ENCODE measurements at regions not wholly inside any gene's neighbourhood (a gene's known extent, or its start where the extent isn't known, plus 50 kb on each side); places are given as distances from the start of the nearest gene placed in this dataset.
A peak's percentile ranks its signal among the peaks of the same experiment; 100 is the strongest.

DNA sequence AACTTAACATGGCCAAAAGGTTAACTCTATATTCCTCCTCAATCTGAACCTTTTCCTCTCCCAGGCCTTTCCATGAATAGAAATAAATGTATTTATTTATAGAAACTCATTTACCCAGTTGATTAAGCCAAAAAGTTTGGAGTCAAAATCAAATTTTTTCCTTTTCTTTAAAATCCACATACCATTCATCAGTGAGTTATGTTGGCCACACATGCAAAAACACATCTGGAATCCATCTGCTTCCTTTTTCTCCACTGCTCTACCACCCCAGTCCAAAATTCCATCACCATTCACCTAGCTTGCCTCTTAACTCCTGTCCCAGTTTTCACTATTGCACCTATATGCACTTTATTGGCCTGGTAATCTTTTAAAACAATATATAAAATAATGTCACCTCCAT lies 62.4 kb upstream of the TMEM200A start:
- TF ChIP-seq POLR2A (IDR thresholded peaks at IDR 0.05) = no peak
- TF ChIP-seq, protein P1, sequence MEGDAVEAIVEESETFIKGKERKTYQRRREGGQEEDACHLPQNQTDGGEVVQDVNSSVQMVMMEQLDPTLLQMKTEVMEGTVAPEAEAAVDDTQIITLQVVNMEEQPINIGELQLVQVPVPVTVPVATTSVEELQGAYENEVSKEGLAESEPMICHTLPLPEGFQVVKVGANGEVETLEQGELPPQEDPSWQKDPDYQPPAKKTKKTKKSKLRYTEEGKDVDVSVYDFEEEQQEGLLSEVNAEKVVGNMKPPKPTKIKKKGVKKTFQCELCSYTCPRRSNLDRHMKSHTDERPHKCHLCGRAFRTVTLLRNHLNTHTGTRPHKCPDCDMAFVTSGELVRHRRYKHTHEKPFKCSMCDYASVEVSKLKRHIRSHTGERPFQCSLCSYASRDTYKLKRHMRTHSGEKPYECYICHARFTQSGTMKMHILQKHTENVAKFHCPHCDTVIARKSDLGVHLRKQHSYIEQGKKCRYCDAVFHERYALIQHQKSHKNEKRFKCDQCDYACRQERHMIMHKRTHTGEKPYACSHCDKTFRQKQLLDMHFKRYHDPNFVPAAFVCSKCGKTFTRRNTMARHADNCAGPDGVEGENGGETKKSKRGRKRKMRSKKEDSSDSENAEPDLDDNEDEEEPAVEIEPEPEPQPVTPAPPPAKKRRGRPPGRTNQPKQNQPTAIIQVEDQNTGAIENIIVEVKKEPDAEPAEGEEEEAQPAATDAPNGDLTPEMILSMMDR (IDR thresholded peaks at IDR 0.05) = no peak
- no peak overlapping the region for H3K27ac ChIP-seq
- no peaks in the 10 kb centered on the region for H3K36me3 ChIP-seq
- H3K4me3 ChIP-seq = no peak overlapping the region
- H3K4me1 ChIP-seq = peaks cover 0 to 7% (median 0%) of the 10 kb centered on the region in 4 donors
- ATAC-seq (no peak), DNase-seq (no peak)
- intact Hi-C loops (cut with DNase I) = no loop called here
- no peaks in the 10 kb centered on the region for H3K9me3 ChIP-seq
- no peaks in the 10 kb centered on the region for H3K27me3 ChIP-seq

DNA sequence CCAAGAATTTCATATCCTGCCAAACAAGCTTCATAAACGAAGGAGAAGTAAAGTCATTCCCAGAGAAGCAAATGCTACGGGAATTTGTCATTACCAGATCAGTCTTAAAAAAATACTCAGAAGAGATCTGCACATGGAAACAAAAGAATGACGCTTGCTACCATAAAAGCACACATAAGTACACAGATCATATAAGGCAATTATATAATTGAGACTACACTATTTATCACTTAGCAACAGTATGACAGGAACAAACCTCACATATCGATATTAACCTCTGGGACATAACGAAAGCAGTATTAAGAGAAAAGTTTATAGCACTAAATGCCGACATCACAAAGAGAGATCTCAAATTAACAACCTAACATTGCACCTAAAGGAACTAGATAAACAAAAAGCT lies 67.6 kb upstream of the TMEM200A start:
- ATAC-seq = no peak
- intact Hi-C loops (cut with DNase I) = no loop called here
- no peak for DNase-seq
- Histone ChIP-seq H3K9me3 (no peaks in the 10 kb centered on the region), H3K27me3 (no peaks in the 10 kb centered on the region), H3K27ac (no peak overlapping the region), H3K4me1 (no peaks in the 10 kb centered on the region), H3K4me3 (no peak overlapping the region), H3K36me3 (no peaks in the 10 kb centered on the region)
- no peak for TF ChIP-seq POLR2A (IDR thresholded peaks at IDR 0.05)
- TF ChIP-seq, protein P1 (IDR thresholded peaks at IDR 0.05) = no peak
- WGBS (ENCODE audit: insufficient coverage, low coverage, low lambda C conversion rate, missing lambda C conversion rate) = 73% methylated on average over 6 of the region's 6 CpGs

DNA sequence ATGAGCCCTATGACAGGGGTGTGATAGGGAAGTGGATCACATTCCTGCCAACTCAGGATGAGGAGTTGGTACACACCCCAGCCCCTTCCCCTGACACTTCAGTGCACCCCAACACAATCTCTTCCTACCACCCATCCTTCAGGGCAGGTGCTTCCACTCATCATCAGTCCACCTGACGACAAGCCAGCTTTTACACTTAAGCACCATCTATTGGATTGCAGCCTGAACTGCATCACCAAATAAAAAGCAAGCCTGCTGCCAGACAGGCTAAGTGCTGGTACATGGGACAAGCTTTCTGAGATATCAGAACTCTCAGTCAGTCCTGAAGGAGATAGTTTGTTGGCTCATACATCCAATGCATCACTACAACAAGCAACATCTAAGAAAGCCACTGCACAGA lies 69.0 kb upstream of the TMEM200A start:
- WGBS (ENCODE audit: insufficient coverage, low coverage, low lambda C conversion rate, missing lambda C conversion rate) = 60% methylated on average over 1 of the region's 1 CpG
- H3K4me1 ChIP-seq = no peaks in the 10 kb centered on the region
- H3K27me3 ChIP-seq = no peaks in the 10 kb centered on the region
- DNase-seq (no peak), ATAC-seq (no peak)
- TF ChIP-seq, protein P1 (IDR thresholded peaks at IDR 0.05) = no peak
- TF ChIP-seq POLR2A (IDR thresholded peaks at IDR 0.05) = no peak
- no peak overlapping the region for H3K4me3 ChIP-seq
- no peaks in the 10 kb centered on the region for H3K36me3 ChIP-seq
- H3K9me3 ChIP-seq = no peaks in the 10 kb centered on the region
- intact Hi-C loops (cut with DNase I) = no loop called here
- no peak overlapping the region for H3K27ac ChIP-seq

DNA sequence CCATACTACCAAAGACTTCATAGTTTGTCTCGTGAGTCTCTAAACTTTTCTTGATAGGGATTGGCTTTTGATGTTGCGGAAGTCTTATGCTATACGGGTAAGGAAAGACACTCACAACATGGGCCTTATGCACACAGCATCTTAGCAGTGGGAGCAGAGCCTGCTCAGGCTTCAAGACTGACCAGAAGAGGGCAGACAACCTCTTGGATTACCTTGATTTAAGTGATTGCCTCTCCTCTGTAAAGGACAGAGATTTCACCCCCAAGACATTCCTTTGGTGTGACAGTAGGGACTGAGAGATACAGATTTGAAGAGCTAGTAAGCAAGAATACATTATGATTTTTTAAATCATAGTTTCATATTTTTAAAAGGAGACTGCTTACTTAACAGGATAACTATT lies 71.0 kb upstream of the SAMD3 start:
- Histone ChIP-seq H3K4me1 (no peaks in the 10 kb centered on the region), H3K36me3 (no peaks in the 10 kb centered on the region), H3K27ac (no peak overlapping the region), H3K27me3 (no peaks in the 10 kb centered on the region), H3K4me3 (no peak overlapping the region), H3K9me3 (no peaks in the 10 kb centered on the region)
- no peak for TF ChIP-seq POLR2A (IDR thresholded peaks at IDR 0.05)
- TF ChIP-seq, protein P1 (IDR thresholded peaks at IDR 0.05) = peak; percentile 21 to 66 (median 46)
- intact Hi-C loops (cut with DNase I) = no loop called here
- ATAC-seq (peak; percentile 71 to 79 (median 75)), DNase-seq (no peak)
- 85% methylated on average over 2 of the region's 3 CpGs for WGBS (ENCODE audit: insufficient coverage, low coverage, low lambda C conversion rate, missing lambda C conversion rate)

DNA sequence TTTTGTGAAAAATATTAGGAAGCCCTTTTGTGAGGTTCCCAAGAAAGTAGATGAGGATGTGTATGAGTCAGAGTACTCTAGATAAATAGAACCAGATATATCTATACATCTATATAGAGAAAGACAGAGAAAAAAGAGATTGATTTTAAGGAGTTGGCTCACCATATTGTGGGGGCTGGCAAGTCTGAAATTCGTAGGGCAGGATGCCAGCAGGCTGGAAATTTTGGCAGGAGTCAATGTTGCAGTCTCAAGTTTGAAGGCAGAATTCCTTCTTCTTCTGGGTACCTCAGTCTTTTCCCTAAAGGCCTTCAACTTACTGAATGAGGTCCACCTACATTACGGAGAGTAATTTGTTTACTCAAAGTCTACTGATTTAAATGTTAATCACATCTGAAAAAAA lies 65.3 kb upstream of the SAMD3 start:
- H3K36me3 ChIP-seq = no peaks in the 10 kb centered on the region
- DNase-seq = no peak
- no peaks in the 10 kb centered on the region for H3K4me1 ChIP-seq
- TF ChIP-seq, protein P1 (IDR thresholded peaks at IDR 0.05) = no peak
- TF ChIP-seq POLR2A (IDR thresholded peaks at IDR 0.05) = no peak
- 6% methylated on average over 2 of the region's 2 CpGs for WGBS (ENCODE audit: insufficient coverage, low coverage, low lambda C conversion rate, missing lambda C conversion rate)
- H3K27ac ChIP-seq = no peak overlapping the region
- no peaks in the 10 kb centered on the region for H3K9me3 ChIP-seq
- no peak for ATAC-seq
- H3K27me3 ChIP-seq = no peaks in the 10 kb centered on the region
- intact Hi-C loops (cut with DNase I) = no loop called here
- H3K4me3 ChIP-seq = no peak overlapping the region
